ENCODE measurements at regions not wholly inside any gene's neighbourhood (a gene's known extent, or its start where the extent isn't known, plus 50 kb on each side); places are given as distances from the start of the nearest gene placed in this dataset.

GRCh38 chr1:67571901-67572593 lies 113.0 kb upstream of the GADD45A start:
- WGBS (ENCODE audit: insufficient coverage, insufficient replicate concordance, low lambda C conversion rate, missing lambda C conversion rate): 60% methylated on average over 14 of the region's 14 CpGs
- Histone ChIP-seq H3K4me1 (ENCODE audit: control insufficient read depth, insufficient read depth, low read length) (no peaks in the 10 kb centered on the region), H3K27ac (ENCODE audit: control insufficient read depth, insufficient read depth) (no peak overlapping the region), H2AFZ (ENCODE audit: control insufficient read depth, low read depth, low read length) (no peak overlapping the region), H3K36me3 (ENCODE audit: control insufficient read depth in 2 of 2, insufficient read depth in 2 of 2, low read length in 1 of 2) (no peaks in the 10 kb centered on the region), H4K20me1 (ENCODE audit: control insufficient read depth, insufficient read depth) (no peaks in the 10 kb centered on the region), H3K9me3 (replicated peaks; ENCODE audit: control insufficient read depth, insufficient read depth, low read length) (no peaks in the 10 kb centered on the region), H3K4me2 (ENCODE audit: control insufficient read depth, insufficient read depth) (no peak overlapping the region), H3K79me2 (ENCODE audit: control insufficient read depth, insufficient read depth, low read length) (no peaks in the 10 kb centered on the region), H3K9ac (ENCODE audit: control insufficient read depth, insufficient read depth, low read length) (no peak overlapping the region), H3K27me3 (replicated peaks in 1 of 2; ENCODE audit: control insufficient read depth in 2 of 2, insufficient read depth in 2 of 2, low read length in 1 of 2) (0 out of 4 replicates have a peak, but pooled peaks cover 0 to 2% of the 10 kb centered on the region in 2 experiments), H3K4me3 (no peak overlapping the region)
- FAIRE-seq (no peak), DNase-seq (ENCODE audit: low read depth, low spot score) (no peak), ATAC-seq (no peak)
- intact Hi-C loops (cut with micrococcal nuclease; ENCODE audit: unreplicated experiment): no loop called here
- POLR2A ChIA-PET: interaction anchor here (0.8 kb wide), 1 partner anchor 170 kb away, joined by 3 read pairs; no protein-coding TSS in a partner anchor
- RAD21 ChIA-PET (ENCODE audit: unreplicated experiment): interaction anchor here (1.1 to 3.1 kb wide), 3 partner anchors 10 to 38 kb away, joined by 4 to 15 read pairs (median 4); no protein-coding TSS in a partner anchor
- no TSS peak for BruUV-seq (replicated peaks)
- CTCF ChIA-PET: interaction anchor here (1.1 to 3.8 kb wide), 5 partner anchors 11 to 548 kb away, joined by 3 to 17 read pairs (median 4); no protein-coding TSS in a partner anchor
- SMC1A ChIA-PET (ENCODE audit: uncharacterized antibody, unreplicated experiment): interaction anchor here (0.7 to 4.8 kb wide), 12 partner anchors 8 to 953 kb away, joined by 3 to 23 read pairs (median 3); no protein-coding TSS in a partner anchor
- no peak for TF ChIP-seq PAX8 (IDR thresholded peaks at IDR 0.05)
- TF ChIP-seq ATF3 (IDR thresholded peaks at IDR 0.05; ENCODE audit: borderline replicate concordance, extremely low read depth, low read depth, low read length): no peak
- TF ChIP-seq IRF4 (IDR thresholded peaks at IDR 0.05; ENCODE audit: low read depth, low read length): no peak
- no peak for TF ChIP-seq CREB1 (IDR thresholded peaks at IDR 0.05; ENCODE audit: low read depth)
- no peak for TF ChIP-seq ATF7 (IDR thresholded peaks at IDR 0.05; ENCODE audit: low read depth)
- TF ChIP-seq KLF5 (IDR thresholded peaks at IDR 0.05; ENCODE audit: partially characterized antibody): no peak
- no peak for TF ChIP-seq EGR1 (IDR thresholded peaks at IDR 0.05; ENCODE audit: borderline replicate concordance in 1 of 2, low read depth in 2 of 2, low read length in 2 of 2)
- TF ChIP-seq NFYA (IDR thresholded peaks at IDR 0.05; ENCODE audit: borderline replicate concordance, low read depth, low read length): no peak
- TF ChIP-seq ZZZ3 (IDR thresholded peaks at IDR 0.05; ENCODE audit: control insufficient read depth, insufficient read length, low read depth): no peak
- TF ChIP-seq RAD21 (IDR thresholded peaks at IDR 0.05; ENCODE audit: insufficient read depth, low read depth, low read length): no peak
- TF ChIP-seq ESRRA (IDR thresholded peaks at IDR 0.05; ENCODE audit: low read length): no peak
- TF ChIP-seq STAT3 (IDR thresholded peaks at IDR 0.05; ENCODE audit: low read depth, low read length): no peak
- no peak for TF ChIP-seq EZH2 (IDR thresholded peaks at IDR 0.05; ENCODE audit: borderline replicate concordance, control insufficient read depth, low read depth, low read length)
- TF ChIP-seq SMAD1 (IDR thresholded peaks at IDR 0.05; ENCODE audit: low read depth, partially characterized antibody): no peak
- TF ChIP-seq, protein P1, sequence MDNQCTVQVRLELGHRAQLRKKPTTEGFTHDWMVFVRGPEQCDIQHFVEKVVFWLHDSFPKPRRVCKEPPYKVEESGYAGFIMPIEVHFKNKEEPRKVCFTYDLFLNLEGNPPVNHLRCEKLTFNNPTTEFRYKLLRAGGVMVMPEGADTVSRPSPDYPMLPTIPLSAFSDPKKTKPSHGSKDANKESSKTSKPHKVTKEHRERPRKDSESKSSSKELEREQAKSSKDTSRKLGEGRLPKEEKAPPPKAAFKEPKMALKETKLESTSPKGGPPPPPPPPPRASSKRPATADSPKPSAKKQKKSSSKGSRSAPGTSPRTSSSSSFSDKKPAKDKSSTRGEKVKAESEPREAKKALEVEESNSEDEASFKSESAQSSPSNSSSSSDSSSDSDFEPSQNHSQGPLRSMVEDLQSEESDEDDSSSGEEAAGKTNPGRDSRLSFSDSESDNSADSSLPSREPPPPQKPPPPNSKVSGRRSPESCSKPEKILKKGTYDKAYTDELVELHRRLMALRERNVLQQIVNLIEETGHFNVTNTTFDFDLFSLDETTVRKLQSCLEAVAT (IDR thresholded peaks at IDR 0.05): no peak
- in situ Hi-C loops (cut with MboI): no loop called here

Data from GM12878 (cell line).